OCI-LY1 (cell line): ENCODE measurements at regions not wholly inside any gene's neighbourhood (a gene's known extent, or its start where the extent isn't known, plus 50 kb on each side); places are given as distances from the start of the nearest gene placed in this dataset.

ENCODE experiments used
- CTCF ChIP-seq: fragments of 200-600 bp; sonication (generic), shearing (Covaris generic); IDR thresholded peaks from 2 replicates; pipeline ENCODE4 v1.5.1; 2017; ENCODE audit warnings: mild to moderate bottlenecking, antibody characterized with exemption, low read length, moderate library complexity, mixed read lengths
- EZH2 ChIP-seq: fragments of 200-600 bp; sonication (generic), shearing (Covaris generic); IDR thresholded peaks from 2 replicates; pipeline ENCODE4 v1.8.0; 2017; ENCODE audit warnings: borderline replicate concordance, mixed run types, mild to moderate bottlenecking, antibody characterized with exemption, low read length, moderate library complexity, mixed read lengths

- TF ChIP-seq CTCF (no peak), EZH2 (no peak)
Observed at GRCh38 chr3:23726811-23727548, 78.8 kb upstream of the UBE2E1 start.
